Astrocyte (in vitro differentiated cells and primary cell): ENCODE measurements at regions not wholly inside any gene's neighbourhood (a gene's known extent, or its start where the extent isn't known, plus 50 kb on each side); places are given as distances from the start of the nearest gene placed in this dataset.

Experiments
- DNase-seq: peaks from one replicate; pipeline ENCODE4 v3.0.0-alpha.2; 2010; ENCODE audit warnings: low read depth
- FAIRE-seq: peaks from 2 replicates; lab custom pipeline; 2011; peaks lifted over from hg19 to GRCh38; lab: Jason Lieb, UNC
- H2AFZ ChIP-seq: 2 replicates; pipeline ENCODE4 v1.6.0; 2012; ENCODE audit warnings: low read depth, low read length, inconsistent platforms
- H3K27ac ChIP-seq: 2 replicates; pipeline ENCODE4 v1.5.1; 2011; ENCODE audit warnings: low read depth, low read length, inconsistent platforms
- H3K27me3 ChIP-seq: 2 replicates; pipeline ENCODE4 v1.6.0; 2011; ENCODE audit warnings: low read length, inconsistent platforms; ENCODE audit not compliant: insufficient read depth
- H3K36me3 ChIP-seq: 2 replicates; pipeline ENCODE4 v1.5.1; 2011; ENCODE audit warnings: low read length, inconsistent platforms; ENCODE audit not compliant: insufficient read depth
- H3K4me1 ChIP-seq: 2 replicates; pipeline ENCODE4 v1.5.1; 2011; ENCODE audit warnings: low read length, inconsistent platforms; ENCODE audit not compliant: insufficient read depth
- H3K4me2 ChIP-seq: 2 replicates; pipeline ENCODE4 v1.6.0; 2012; ENCODE audit warnings: low read length, inconsistent platforms
- H3K4me3 ChIP-seq: 2 replicates; pipeline ENCODE4 v1.5.1; 2011; ENCODE audit warnings: low read depth, mild to moderate bottlenecking, low read length, inconsistent platforms; ENCODE audit not compliant: insufficient read depth
- H3K79me2 ChIP-seq: 2 replicates; pipeline ENCODE4 v1.6.0; 2012; ENCODE audit warnings: mild to moderate bottlenecking, low read length, inconsistent platforms; ENCODE audit not compliant: insufficient read depth
- H3K9ac ChIP-seq: 2 replicates; pipeline ENCODE4 v1.6.0; 2012; ENCODE audit warnings: mild to moderate bottlenecking, low read length, inconsistent platforms
- H3K9me3 ChIP-seq: 2 replicates; pipeline ENCODE4 v1.5.1; 2012; ENCODE audit warnings: low read depth, mild to moderate bottlenecking, low read length, inconsistent platforms; ENCODE audit not compliant: insufficient read depth
- H4K20me1 ChIP-seq: 2 replicates; pipeline ENCODE4 v1.6.0; 2012; ENCODE audit warnings: low read length, inconsistent platforms; ENCODE audit not compliant: insufficient read depth
- H3K27ac Mint-ChIP-seq: one replicate; pipeline ENCODE4 v1.8.0; 2021; ENCODE audit warnings: mild to moderate bottlenecking, mixed read lengths; ENCODE audit not compliant: unreplicated experiment
- H3K27me3 Mint-ChIP-seq: one replicate; pipeline ENCODE4 v1.8.0; 2021; ENCODE audit warnings: low read depth, mixed read lengths; ENCODE audit not compliant: unreplicated experiment
- H3K36me3 Mint-ChIP-seq: one replicate; pipeline ENCODE4 v1.8.0; 2021; ENCODE audit warnings: low read depth, mixed read lengths; ENCODE audit not compliant: unreplicated experiment
- H3K4me1 Mint-ChIP-seq: one replicate; pipeline ENCODE4 v1.8.0; 2021; ENCODE audit warnings: low read depth, mixed read lengths; ENCODE audit not compliant: unreplicated experiment
- H3K4me3 Mint-ChIP-seq: one replicate; pipeline ENCODE4 v1.8.0; 2021; ENCODE audit warnings: mild to moderate bottlenecking, moderate library complexity, mixed read lengths; ENCODE audit not compliant: unreplicated experiment
- H3K9me3 Mint-ChIP-seq: one replicate; pipeline ENCODE4 v1.8.0; 2021; ENCODE audit warnings: mild to moderate bottlenecking, mixed read lengths; ENCODE audit not compliant: unreplicated experiment
- CTCF ChIP-seq: IDR thresholded peaks from 2 replicates; pipeline ENCODE4 v1.5.1; 2011; ENCODE audit warnings: low read depth, mild to moderate bottlenecking, inconsistent platforms, low read length, moderate library complexity; ENCODE audit not compliant: insufficient read depth
- EZH2 ChIP-seq: IDR thresholded peaks from 2 replicates; pipeline ENCODE4 v1.6.1; 2012; ENCODE audit warnings: mild to moderate bottlenecking, low read length, inconsistent platforms; ENCODE audit not compliant: insufficient read depth

GRCh38 chr10:51007781-51008180, 66.5 kb upstream of the PRKG1 start:
- no peaks in the 10 kb centered on the region for H4K20me1 ChIP-seq
- H3K9ac ChIP-seq = no peak overlapping the region
- peaks cover 2% of the 10 kb centered on the region for H3K9me3 Mint-ChIP-seq
- H3K9me3 ChIP-seq = no peaks in the 10 kb centered on the region
- no peak for FAIRE-seq
- H3K4me1 ChIP-seq = no peaks in the 10 kb centered on the region
- H3K27me3 ChIP-seq = no peaks in the 10 kb centered on the region
- no peak for DNase-seq
- H3K4me2 ChIP-seq = no peak overlapping the region
- no peak for TF ChIP-seq CTCF
- no peak overlapping the region for H2AFZ ChIP-seq
- H3K27ac Mint-ChIP-seq = no peak overlapping the region
- H3K4me3 ChIP-seq = no peak overlapping the region
- no peaks in the 10 kb centered on the region for H3K79me2 ChIP-seq
- H3K27ac ChIP-seq = no peak overlapping the region
- H3K36me3 ChIP-seq = no peaks in the 10 kb centered on the region
- H3K4me1 Mint-ChIP-seq = peaks cover 13% of the 10 kb centered on the region
- H3K27me3 Mint-ChIP-seq = no peaks in the 10 kb centered on the region
- no peak overlapping the region for H3K4me3 Mint-ChIP-seq
- H3K36me3 Mint-ChIP-seq = no peaks in the 10 kb centered on the region

GRCh38 chr10:51008346-51008745, 65.9 kb upstream of the PRKG1 start:
- Histone ChIP-seq H3K79me2 (no peaks in the 10 kb centered on the region), H3K27ac (no peak overlapping the region), H3K27me3 (no peaks in the 10 kb centered on the region), H3K4me2 (no peak overlapping the region), H3K4me1 (no peaks in the 10 kb centered on the region), H3K4me3 (no peak overlapping the region), H4K20me1 (no peaks in the 10 kb centered on the region), H2AFZ (no peak overlapping the region), H3K9me3 (no peaks in the 10 kb centered on the region), H3K9ac (no peak overlapping the region), H3K36me3 (no peaks in the 10 kb centered on the region)
- H3K9me3 Mint-ChIP-seq = peaks cover 2% of the 10 kb centered on the region
- no peak overlapping the region for H3K4me3 Mint-ChIP-seq
- no peaks in the 10 kb centered on the region for H3K27me3 Mint-ChIP-seq
- FAIRE-seq = no peak
- no peak for DNase-seq
- H3K27ac Mint-ChIP-seq = no peak overlapping the region
- no peaks in the 10 kb centered on the region for H3K36me3 Mint-ChIP-seq
- peaks cover 13% of the 10 kb centered on the region for H3K4me1 Mint-ChIP-seq
- TF ChIP-seq CTCF (no peak), EZH2 (no peak)

- Mint-ChIP-seq H3K4me3 (no peak overlapping the region), H3K27me3 (no peaks in the 10 kb centered on the region), H3K9me3 (peaks cover 2% of the 10 kb centered on the region), H3K36me3 (no peaks in the 10 kb centered on the region), H3K27ac (no peak overlapping the region), H3K4me1 (peaks cover 4% of the 10 kb centered on the region)
- FAIRE-seq (no peak), DNase-seq (no peak)
- Histone ChIP-seq H3K36me3 (no peaks in the 10 kb centered on the region), H3K27ac (no peak overlapping the region), H3K4me2 (no peak overlapping the region), H3K9me3 (no peaks in the 10 kb centered on the region), H3K4me1 (no peaks in the 10 kb centered on the region), H3K27me3 (no peaks in the 10 kb centered on the region), H3K79me2 (no peaks in the 10 kb centered on the region), H4K20me1 (no peaks in the 10 kb centered on the region), H3K9ac (no peak overlapping the region), H3K4me3 (no peak overlapping the region), H2AFZ (no peak overlapping the region)
- TF ChIP-seq EZH2 (no peak), CTCF (peak; percentile 72)
Observed at GRCh38 chr10:51010977-51011376, 63.3 kb upstream of the PRKG1 start.
